GM12874 (cell line): ENCODE measurements at regions not wholly inside any gene's neighbourhood (a gene's known extent, or its start where the extent isn't known, plus 50 kb on each side); places are given as distances from the start of the nearest gene placed in this dataset.

Experiments
- CTCF ChIP-seq: IDR thresholded peaks from 2 replicates; pipeline ENCODE4 v1.5.1; 2011; ENCODE audit warnings: low read depth, mild to moderate bottlenecking, control low read depth, low read length, moderate library complexity; ENCODE audit not compliant: insufficient read depth

GRCh38 chr2:34480366-34480765 is 881.3 kb upstream of the FAM98A start:
- no peak for TF ChIP-seq CTCF

GRCh38 chr2:34475156-34475555 is 876.1 kb upstream of the FAM98A start:
- TF ChIP-seq CTCF = no peak

- no peak for TF ChIP-seq CTCF
Observed at GRCh38 chr2:34474646-34475045, 875.5 kb upstream of the FAM98A start.

DNA sequence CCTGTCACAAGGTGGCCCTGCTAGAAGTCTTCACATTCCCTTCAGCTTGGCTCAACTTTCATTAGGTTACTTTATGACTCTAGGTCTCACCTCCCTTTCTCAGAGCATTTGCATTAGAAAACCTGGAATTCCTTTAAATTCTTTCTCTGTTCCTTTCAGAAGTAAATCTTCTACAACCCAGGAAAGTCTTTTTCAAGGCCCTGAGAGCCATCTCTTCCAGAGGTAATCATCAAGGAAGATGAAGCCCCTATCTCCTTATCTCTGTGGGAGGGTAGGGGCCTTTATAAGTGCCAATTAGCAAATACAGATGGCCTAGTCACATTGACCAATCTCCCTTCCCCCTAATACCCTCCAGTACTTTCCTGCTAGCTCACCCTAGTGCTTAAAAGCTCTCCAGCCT is 848.0 kb upstream of the FAM98A start:
- TF ChIP-seq CTCF = no peak

DNA sequence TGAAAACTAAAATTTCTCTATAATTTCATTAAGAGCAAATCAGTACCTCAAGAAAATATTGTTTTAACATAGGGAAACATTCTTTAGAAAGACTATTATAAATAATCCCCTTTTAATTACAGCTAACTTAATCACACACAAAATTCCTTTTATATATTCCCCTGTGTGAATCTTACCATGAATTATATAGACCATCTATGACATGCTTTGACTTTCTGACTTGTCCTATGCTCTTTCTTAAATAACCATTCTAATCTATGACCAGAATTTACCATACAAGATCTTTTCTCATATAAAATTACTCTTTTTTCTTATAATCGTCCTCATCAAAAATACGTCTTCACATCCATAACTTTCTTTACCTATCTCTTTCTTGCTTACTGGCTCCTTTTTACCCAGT is 824.2 kb upstream of the FAM98A start:
- no peak for TF ChIP-seq CTCF

DNA sequence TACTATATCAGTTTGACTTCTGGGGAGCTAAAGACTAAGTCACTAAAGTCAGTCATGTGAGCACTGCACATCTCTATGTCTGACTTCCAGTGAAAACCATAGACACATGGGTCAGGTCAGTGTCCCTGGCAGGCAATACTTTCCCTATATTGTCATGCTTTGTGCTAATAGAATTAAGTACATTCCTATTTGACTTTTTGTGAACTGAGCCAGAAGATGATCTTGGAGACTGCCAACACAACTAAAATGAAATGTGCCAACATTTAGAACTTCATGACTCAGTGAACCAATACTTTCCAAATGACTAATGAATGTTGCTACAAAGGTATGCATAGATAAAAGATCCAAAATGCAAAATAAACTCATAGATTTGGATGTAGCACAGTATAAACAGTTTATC is 820.8 kb upstream of the FAM98A start:
- no peak for TF ChIP-seq CTCF

DNA sequence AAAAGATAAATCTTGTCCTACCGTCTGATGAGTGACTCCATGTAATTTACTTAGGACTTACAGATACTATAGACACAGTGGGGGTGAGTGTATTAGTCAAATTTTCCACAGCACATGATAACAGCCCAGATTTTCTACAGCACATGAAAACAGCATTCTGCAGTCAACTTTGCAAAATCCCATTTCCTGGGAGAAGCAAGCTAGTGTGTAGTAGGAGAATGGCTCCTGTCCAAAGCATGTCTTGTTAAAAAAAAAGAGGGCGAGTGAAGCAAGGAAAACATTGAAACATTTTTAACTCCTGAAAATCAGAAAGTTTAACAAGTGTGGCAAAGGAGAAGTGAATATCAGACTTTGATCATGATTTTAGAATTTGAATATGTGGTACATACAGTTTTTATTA is 817.8 kb upstream of the FAM98A start:
- no peak for TF ChIP-seq CTCF

DNA sequence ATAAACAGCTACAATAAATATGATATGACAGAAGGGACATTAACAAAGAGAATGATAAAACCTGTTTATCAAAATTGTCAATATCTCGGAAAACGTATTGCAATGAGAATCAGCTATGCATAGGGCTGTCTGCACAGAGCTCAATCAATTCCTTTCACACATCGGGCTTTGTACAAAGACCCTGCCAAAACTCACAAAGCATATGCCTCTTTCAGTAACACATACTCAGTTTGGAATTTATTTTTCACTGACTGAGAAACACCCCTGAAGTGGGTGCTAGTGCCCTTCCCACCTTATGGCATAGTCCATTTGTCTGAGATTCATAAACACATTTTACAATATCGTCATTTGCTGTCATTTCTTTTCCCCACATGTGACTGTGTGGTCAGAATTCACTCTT is 815.8 kb upstream of the FAM98A start:
- no peak for TF ChIP-seq CTCF
